ENCODE measurements at regions not wholly inside any gene's neighbourhood (a gene's known extent, or its start where the extent isn't known, plus 50 kb on each side); places are given as distances from the start of the nearest gene placed in this dataset.

DNA sequence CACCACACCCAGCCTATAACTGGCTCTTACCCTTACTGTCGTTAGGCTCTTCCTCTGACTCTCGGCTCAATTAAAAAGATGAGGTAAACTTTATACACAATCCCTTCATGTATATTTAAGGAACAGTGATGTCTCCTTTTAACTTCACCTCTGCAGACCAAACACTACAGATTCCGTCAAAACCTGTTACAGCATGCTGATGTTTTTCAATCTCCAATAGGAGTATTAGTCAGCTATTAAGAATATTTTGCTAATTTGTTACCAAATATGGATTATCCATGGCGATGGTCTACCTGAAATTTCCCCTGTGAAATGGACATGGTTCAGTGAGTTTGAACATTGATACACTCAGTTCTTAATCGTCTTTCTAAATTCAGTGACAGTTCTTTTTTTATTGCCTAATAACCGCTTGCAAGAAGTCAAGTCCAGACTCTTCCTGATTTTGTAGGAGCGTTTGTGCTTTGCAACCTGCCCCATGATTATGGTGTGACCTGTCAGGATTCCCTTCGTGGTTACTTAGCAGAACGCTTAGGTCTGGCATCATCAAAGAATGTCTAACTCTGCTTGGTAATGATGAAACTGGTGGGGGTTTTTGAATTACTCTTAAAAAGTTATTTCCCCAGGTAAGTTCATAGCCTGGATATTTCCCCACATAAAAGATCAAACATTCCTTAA is 72.2 kb upstream of the STOX2 start:
- TF ChIP-seq, protein P1, sequence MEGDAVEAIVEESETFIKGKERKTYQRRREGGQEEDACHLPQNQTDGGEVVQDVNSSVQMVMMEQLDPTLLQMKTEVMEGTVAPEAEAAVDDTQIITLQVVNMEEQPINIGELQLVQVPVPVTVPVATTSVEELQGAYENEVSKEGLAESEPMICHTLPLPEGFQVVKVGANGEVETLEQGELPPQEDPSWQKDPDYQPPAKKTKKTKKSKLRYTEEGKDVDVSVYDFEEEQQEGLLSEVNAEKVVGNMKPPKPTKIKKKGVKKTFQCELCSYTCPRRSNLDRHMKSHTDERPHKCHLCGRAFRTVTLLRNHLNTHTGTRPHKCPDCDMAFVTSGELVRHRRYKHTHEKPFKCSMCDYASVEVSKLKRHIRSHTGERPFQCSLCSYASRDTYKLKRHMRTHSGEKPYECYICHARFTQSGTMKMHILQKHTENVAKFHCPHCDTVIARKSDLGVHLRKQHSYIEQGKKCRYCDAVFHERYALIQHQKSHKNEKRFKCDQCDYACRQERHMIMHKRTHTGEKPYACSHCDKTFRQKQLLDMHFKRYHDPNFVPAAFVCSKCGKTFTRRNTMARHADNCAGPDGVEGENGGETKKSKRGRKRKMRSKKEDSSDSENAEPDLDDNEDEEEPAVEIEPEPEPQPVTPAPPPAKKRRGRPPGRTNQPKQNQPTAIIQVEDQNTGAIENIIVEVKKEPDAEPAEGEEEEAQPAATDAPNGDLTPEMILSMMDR (IDR thresholded peaks at IDR 0.05; ENCODE audit: control insufficient read depth, extremely low read depth, insufficient read depth): no peak
- H3K4me3 ChIP-seq (ENCODE audit: low read depth, low read length): no peak overlapping the region
- DNase-seq (ENCODE audit: low read depth): no peak

DNA sequence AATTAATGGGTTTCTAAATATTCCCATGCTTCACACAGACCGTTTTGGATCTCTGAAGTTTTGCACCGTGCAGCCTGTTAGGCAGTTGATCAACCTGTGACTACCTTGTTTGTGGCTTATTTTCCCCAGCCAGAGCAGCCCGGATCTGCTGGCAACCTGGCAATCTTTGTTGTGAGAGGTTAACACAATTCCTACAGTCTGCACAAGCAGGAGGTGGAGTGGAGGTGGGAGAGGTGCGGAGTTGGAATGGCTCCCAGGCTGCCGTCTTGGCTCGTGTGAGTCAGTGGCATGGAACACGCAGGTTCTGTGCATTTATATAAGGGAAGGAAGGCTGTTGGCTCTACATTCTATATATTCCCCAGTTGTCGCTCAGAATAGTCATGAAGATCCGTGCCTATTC is 70.9 kb upstream of the STOX2 start:
- DNase-seq (ENCODE audit: low read depth): no peak
- no peak overlapping the region for H3K4me3 ChIP-seq (ENCODE audit: low read depth, low read length)
- TF ChIP-seq, protein P1 (IDR thresholded peaks at IDR 0.05; ENCODE audit: control insufficient read depth, extremely low read depth, insufficient read depth): no peak

DNA sequence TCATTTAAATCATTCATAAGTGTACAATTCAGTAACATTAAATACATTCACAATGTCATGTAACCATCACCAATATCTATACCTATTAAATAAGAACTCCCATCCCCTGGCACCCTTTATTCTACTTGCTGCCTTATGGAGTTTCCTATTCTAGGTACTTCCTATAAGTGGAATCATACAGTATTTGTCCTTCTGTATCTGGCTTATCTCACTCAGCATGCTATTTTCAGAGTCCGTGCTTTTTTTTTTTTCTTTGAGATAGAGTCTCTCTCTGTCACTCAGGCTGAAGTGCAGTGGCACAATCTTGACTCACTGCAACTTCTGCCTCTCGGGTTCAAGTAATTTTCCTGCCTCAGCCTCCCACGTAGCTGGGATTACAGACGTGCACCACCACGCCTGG is 67.9 kb upstream of the STOX2 start:
- no peak overlapping the region for H3K4me3 ChIP-seq (ENCODE audit: low read depth, low read length)
- TF ChIP-seq, protein P1 (IDR thresholded peaks at IDR 0.05; ENCODE audit: control insufficient read depth, extremely low read depth, insufficient read depth): no peak
- DNase-seq (ENCODE audit: low read depth): no peak

DNA sequence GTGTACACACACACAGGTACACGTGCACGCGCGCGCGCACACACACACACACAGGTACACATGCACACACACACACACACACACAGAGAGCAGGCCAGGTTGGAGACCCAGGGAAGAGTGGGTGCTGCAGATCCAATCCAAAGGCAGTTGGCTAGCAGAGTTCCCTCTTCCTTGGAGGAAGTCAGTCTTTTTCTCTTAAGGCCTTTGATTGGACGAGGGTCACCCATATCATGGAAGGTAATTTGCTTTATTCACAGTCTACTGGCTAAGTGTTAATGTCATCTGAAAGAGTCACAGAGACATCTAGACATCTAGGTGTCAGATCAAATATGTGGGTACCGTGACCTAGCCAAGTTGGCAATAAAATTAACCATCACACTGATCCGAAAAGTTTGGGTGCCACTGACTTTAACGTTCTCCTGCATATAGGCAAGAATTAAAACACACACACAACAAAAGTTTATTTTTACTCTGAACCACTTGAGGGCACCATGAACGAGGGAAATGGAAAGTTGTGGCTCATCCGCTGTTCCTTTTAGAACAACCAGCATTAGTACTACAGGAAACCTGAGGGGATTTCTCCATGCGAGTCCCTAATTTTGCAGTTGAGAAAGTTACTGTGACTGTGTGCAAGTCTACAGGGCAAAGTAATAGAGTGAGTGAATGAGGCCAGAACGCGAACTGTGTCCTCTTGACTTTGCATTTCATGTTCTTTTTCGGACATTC is 66.0 kb upstream of the STOX2 start:
- no peak overlapping the region for H3K4me3 ChIP-seq (ENCODE audit: low read depth, low read length)
- TF ChIP-seq, protein P1 (IDR thresholded peaks at IDR 0.05; ENCODE audit: control insufficient read depth, extremely low read depth, insufficient read depth): peak; percentile 68
- DNase-seq (ENCODE audit: low read depth): no peak

DNA sequence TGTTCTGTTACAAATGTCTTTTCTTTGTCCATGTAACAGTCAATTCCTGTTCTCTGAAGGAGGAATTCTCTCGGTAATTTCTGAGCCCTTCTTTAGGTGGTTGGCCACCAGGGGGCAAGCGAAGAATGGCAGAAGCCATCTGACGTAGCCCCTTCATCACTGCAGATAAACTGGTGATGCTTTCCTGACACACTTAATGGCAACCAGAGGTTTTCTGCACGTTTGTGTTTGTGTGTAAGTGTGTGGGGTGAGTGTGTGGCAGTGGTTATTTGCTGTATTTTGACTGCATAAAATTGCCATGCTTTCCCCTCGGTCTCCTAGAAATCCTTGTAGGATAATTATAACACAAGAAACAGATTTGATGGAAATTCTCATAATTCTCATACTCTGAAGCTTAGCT is 64.8 kb upstream of the STOX2 start:
- TF ChIP-seq, protein P1 (IDR thresholded peaks at IDR 0.05; ENCODE audit: control insufficient read depth, extremely low read depth, insufficient read depth): peak; percentile 87
- DNase-seq (ENCODE audit: low read depth): peak; percentile 41
- no peak overlapping the region for H3K4me3 ChIP-seq (ENCODE audit: low read depth, low read length)

DNA sequence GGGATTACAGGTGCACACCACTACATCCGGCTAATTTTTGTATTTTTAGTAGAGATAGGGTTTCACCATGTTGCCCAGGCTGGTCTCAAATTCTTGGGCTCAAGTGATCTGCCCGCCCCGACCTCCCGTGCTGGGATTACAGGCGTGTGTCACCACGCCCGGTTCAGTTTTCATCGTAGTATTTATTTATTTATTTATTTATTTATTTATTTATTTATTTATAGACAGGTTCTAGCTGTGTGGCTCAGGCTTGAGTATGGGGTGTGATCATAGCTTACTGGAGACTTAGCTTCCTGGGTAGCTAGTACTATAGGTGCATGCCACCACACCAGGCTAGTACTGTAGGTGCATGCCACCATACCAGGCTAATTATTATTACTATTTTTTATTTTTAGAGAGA is 64.1 kb upstream of the STOX2 start:
- no peak for DNase-seq (ENCODE audit: low read depth)
- TF ChIP-seq, protein P1 (IDR thresholded peaks at IDR 0.05; ENCODE audit: control insufficient read depth, extremely low read depth, insufficient read depth): no peak
- H3K4me3 ChIP-seq (ENCODE audit: low read depth, low read length): no peak overlapping the region
